Activated CD8-positive, alpha-beta memory T cell treated with anti-CD3 and anti-CD28 coated beads for 36 hours (primary cell): ENCODE measurements at regions not wholly inside any gene's neighbourhood (a gene's known extent, or its start where the extent isn't known, plus 50 kb on each side); places are given as distances from the start of the nearest gene placed in this dataset.

Experiments
- CTCF ChIA-PET: fragments of 350-600 bp; sonication (Branson Sonifier 250); formaldehyde crosslinking; loops from one replicate; lab custom pipeline; 2021; ENCODE audit warnings: antibody characterized with exemption; lab: Charles Lee
- POLR2A ChIA-PET: fragments of 350-600 bp; sonication (Branson Sonifier 250); formaldehyde crosslinking; loops from one replicate; lab custom pipeline; 2021; ENCODE audit warnings: antibody characterized with exemption; lab: Charles Lee

DNA sequence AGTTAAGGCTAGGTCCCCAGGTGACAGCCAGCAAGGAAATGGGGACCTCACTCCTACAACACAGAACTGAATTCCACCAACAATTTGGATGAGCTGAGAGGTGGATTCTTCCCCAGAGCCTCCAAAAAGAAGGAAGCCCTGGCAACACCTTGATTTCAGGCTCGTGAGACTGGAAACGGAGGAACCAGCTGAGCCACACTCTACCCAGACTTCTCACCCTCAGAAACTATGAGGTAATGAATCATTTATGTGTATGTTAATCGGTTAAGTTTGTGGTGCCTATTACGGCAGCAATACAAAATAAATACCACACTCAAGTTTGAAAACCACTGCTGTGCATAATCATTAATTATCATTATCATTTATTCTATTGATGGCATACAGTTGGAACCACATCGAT, 532.4 kb upstream of the ANKRD30A start:
- ChIA-PET CTCF (no interaction called here), POLR2A (no interaction called here)

DNA sequence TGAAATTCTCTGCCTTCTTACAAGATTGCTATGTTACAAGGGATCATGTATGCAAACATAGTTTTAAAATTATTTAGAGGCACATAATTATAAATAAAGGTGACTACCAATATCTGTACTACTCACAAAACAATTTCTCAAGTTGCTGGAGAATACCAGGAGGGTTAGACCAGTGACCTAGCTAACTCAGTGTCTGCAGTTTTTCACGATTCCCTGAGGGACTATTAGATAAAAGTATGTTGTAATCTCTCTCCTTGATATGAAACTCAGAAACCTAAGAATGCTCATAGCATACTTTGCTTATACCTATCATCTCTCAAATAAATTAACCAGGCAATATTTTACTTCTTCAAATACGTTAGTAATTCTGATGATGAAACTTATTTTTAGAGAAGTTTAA, 534.0 kb upstream of the ANKRD30A start:
- POLR2A ChIA-PET: no interaction called here
- CTCF ChIA-PET: no interaction called here

DNA sequence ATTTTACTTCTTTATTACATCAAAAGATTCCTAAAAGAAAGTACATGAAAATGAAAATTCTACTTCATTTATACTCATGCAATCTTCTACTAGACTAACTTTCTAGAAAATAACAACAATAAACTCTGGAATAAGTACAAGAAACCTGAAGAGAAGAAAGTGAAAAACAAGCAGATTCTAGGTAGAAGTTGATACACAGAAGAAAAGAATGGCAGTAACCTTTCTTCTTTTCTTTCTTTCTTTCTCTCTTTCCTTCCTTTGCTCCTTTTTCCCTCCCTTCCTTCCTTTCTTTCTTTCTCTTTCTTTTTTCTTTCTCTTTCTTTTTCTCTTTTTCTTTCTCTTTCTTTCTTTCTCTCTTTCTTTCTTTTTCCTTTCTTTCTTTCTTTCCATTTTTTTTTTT, 541.7 kb upstream of the ANKRD30A start:
- ChIA-PET POLR2A (no interaction called here), CTCF (no interaction called here)

DNA sequence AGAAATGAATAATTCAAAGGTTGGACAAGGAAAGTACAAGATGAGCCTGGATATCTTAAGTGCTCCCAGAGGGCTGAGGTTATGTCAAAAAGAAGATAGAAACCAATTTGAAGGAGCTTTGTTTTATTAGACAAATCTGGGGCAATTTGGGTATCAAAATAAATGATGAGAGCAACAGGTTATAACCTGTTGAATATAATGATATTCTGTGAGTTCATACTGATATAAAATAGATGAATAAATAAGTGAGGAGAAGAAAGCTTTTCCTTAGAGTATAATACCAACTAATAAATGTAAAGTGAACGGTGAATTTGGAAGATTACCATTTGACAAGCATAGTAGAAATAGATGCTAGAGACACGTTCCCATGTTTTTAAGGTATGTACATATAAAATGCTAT, 544.2 kb upstream of the ANKRD30A start:
- CTCF ChIA-PET: no interaction called here
- POLR2A ChIA-PET: no interaction called here

DNA sequence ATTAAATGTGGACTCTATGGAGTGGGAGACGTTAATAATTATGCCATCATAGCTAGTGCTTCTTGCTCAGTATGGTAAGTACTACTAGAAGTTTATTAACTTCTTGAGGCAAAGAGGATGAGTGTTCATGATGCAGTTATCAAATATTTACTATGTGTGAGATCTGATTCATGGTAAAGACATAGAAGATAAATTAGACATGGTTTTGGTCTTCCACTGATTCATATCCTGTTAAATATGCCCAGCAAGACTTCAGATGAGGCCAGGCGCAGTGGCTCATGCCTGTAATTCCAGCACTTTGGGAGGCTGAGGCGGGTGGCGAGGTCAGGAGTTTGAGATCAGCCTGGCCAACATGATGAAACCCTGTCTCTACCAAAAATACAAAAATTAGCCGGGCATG, 547.1 kb upstream of the ANKRD30A start:
- POLR2A ChIA-PET: no interaction called here
- CTCF ChIA-PET: no interaction called here

DNA sequence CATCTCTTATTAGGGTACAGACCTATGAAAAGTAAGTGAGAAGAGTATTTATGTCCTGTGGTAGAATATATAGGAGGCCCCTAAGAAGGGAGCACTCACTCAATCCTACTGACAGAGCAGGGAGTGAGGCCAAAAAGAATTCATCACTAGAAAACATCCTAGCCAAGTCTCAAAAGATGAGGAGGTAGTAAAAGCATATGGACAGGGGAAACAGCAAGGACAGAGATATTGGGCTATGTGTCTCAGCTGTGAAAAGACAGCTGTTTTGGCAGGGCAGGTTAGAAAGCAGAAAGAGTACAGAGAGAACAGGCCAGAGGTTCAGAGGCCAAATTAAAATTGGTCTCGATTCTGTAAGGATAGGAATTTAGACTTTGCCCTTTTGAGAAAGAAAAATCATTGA, 548.3 kb upstream of the ANKRD30A start:
- ChIA-PET CTCF (no interaction called here), POLR2A (no interaction called here)

DNA sequence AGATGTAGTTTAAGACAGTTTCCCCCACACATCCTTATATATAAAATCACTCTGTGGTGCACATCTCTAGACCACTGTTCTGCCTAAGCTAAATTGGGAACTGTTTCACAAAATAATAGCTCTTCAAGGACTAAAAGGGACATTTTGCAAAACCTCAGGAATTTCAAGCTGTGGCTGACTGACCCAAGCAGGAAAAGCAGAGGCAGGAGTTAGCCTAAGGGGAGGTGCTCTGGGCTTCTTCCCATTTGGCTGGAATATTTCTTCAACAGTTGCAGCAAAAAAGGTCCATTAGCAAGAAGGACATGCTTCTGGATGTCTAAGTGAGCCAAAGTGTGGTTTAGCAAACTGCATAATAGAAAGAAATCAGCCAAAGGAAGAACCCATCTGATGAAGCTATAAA, 551.2 kb upstream of the ANKRD30A start:
- ChIA-PET CTCF (no interaction called here), POLR2A (no interaction called here)

DNA sequence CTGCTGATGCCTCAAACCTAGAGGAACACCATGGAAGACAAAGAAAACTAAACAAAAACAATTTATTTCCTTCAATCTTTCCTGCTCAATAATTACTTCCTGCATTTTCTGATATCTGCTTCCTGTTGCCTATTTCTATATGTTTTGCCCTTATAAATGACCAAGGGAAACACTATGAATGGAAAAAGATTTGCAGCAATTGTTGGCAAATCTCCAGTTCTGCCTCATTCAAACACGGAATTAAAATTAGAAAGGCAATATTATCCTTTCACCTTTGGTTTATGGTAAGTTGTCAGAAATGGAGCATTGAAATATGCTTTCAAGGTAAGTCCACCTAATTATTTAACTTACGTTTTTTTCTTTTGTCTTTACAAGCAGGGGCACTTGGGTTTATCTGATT, 552.2 kb upstream of the ANKRD30A start:
- ChIA-PET POLR2A (no interaction called here), CTCF (no interaction called here)

DNA sequence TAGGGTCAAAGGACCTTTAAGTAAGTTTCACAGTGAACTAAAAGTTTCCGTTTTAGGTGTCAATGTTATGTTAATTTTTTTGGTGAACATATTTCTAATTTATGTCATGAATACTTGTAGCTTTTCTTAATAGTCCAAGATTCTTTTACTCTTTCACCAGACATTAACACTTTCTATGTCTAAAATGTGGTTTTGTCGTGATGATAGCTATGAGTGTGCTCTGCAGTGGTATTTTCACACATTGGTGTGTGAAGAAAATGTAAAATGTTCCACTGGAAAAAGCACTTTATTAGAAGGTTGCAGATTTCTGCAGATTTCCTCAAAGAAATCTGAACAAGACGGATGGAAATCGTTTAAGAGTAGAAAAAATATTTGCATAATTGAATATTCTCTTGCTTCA, 561.0 kb upstream of the ANKRD30A start:
- CTCF ChIA-PET: no interaction called here
- POLR2A ChIA-PET: no interaction called here

DNA sequence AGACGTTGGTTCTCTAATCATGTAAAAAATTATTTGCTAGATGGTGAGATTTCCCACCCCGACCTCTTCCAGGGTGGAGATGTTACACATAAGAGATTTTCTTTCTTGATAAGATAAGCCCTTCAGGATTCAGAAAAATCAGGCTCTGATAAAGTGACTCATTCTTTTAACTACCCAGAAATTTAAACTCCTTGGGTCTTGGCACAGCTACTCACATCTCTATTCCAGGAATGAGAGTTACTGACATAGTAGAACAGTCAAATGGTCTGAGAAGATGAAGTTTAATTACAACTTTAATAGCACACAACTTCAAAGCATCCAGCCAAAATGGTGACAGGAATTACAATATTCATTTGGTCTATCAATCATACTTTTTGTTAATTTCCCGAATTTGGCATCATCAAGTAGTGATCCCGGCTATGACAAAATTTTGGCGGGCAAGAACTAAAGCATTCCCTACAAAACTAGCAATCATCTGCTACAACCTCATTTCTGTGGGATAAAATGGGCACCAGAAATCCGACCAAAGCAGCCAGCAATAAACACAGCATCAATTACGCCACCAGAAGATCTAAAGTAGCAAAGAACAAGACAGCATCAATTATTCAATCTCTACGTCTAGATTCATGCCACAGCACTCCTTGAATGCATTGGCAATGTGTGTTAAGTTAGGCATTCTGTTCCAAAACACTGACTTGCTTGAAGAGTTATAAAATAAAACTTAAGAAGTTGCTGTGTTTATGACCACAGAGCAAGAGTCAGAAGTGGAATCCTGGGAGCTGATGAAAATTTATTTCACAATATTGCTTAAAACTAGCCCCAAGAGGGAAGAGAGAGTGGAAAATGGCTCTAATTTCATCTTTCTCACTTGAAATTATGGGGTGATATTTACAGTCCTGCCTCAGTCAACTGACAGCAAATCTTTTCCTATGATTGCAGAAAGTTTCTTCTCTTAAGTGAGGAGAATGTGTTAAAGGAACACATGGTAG, 565.7 kb upstream of the ANKRD30A start:
- ChIA-PET POLR2A (no interaction called here), CTCF (no interaction called here)

DNA sequence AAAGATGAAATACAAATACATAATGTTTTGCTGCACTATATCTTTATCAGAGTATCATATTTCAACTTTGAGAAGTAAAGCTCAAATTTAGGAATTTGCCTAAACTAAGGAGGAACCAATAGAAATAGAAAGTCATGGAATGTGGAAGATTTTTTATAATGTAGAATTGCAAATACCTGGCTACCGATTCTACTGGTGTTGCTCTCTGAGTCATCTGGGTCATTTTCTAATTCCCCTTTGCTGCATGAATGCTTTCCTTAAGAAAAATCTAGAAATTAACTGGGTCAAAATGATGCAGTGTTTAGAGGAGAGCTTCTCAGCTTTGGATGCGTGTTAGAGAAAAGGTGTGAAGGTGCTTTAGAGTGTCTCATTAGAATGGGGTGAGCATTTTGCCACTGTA, 568.9 kb upstream of the ANKRD30A start:
- ChIA-PET CTCF (no interaction called here), POLR2A (no interaction called here)

DNA sequence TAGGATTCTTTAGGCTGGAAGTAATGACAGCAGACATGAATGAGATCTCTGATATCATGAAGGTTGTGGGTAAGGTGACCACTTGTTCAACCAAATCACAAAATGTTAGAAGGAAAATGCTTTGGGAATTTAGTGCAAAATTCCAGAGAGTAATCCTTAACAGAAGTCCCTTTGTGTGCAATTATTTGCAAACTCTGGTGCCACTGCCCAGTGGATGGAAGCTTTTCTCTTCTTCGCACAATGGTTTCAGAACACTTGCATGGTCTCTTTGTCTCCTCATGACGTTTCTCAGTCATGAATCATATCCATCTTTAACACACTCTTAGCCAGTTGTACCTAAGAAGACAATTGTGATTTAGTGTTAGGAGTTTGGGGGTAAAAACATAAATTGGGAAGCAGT, 570.4 kb upstream of the ANKRD30A start:
- ChIA-PET CTCF (no interaction called here), POLR2A (no interaction called here)

DNA sequence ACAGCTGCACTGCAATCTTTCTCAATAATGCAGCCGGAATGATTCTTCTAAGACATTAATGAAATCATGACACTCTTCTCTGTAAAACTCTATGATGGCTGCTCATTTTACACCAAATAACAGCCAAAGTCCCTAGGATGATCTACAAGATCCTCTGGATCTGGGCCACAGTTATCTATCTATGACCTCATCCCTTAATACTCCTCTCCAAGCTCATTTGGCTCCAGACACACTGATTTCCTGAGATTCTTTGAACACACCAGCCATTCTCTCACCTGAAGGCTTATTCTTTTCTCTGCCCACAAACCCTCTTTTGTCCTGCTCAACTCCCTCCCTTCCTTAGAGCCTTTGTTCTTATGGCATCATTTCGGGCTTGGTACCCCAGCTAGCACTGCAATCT, 577.4 kb upstream of the ANKRD30A start:
- ChIA-PET CTCF (no interaction called here), POLR2A (no interaction called here)

DNA sequence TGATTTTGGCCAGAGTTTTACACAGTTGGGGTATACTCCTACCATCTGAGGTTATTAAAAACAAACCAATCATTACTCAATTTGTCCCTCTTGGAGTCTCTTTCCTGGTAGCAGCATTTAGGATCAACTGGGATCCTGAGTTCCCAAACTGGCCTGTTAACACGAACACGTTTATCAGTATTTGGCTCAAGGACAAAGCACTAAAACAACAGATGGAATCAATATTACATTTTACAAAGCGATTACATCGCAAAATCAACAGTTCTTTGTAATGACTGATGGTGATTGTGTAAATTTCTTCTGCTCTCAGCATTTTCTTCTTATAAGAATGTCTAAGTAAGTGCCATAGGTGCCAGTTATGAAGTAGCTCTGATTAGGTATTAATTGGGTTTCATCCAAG, 582.9 kb upstream of the ANKRD30A start:
- POLR2A ChIA-PET: no interaction called here
- CTCF ChIA-PET: no interaction called here

DNA sequence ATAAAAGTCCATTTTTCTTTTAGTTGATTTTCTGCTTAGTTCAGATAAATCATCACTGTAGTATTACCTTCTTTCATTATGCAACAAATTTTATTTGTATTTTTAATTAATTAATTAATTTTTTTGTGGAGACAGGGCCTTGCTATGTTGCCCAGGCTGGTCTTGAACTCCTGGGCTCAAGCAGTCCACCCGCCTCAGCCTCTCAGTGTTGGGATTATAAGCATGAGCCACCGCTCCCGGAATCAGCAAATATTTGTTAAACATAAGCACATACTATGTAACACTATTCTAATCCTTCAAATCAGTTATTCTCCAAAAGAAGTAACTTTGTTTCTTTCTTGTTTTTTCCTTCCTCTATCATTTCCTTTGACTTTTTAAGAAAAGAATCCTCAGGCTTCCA, 584.8 kb upstream of the ANKRD30A start:
- CTCF ChIA-PET: no interaction called here

DNA sequence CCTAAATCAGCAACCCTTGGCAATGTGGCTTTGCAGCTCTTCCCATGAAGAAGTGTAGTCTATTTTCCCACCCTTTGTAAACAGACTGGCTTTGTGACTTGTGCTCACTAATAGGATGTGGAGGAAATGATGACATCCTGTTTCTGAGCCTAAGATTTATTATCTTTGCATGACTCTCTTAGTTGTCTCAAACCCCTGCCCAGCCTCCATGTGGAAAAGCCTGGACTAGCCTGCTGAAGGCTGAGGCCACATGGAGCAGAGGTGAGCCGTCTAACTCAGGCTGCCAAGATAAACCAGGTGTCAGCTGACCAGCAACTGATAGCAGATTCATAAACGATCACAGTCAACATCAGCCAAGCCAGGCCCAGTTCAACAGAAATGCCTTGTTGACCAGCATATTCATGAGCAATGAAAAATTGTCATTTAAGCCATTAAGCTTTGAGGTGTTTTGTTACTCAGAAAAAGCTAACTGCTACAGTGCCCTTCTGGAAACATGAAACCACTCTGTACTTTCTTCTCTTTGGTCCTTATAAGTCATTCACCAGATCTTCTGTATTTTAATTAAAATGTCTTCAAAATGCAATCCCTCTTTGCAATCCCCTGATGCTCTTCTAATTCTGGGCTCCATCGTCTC, 586.3 kb upstream of the ANKRD30A start:
- POLR2A ChIA-PET: no interaction called here
- CTCF ChIA-PET: no interaction called here

More for the DNA sequence above, 584.8 kb upstream of the ANKRD30A start:
- POLR2A ChIA-PET: no interaction called here

DNA sequence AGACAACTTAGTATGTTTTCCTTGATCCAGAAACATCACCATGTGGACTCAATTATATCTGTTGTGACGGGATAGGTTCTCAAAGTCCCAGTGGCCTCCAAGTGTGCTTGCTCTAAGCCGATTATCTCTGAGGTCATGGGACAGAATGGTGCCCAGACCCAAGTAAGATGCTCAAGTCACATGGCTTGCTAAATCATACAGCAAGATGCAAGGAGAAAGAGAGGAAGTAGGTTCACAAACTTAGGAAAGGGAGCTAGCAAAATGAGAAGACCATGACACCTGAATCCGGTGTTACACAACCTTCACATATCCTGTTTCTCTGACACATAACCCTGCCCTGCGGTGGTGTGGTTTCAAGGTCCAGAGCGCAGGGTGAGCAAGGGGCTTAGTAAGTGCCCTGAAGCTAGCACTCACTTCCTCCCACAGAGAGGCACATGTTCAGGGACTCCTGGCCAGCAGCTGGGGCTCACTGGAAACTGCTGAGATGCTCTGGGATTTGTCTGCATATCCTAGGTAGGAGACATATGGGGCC, 590.9 kb upstream of the ANKRD30A start:
- ChIA-PET CTCF (no interaction called here), POLR2A (no interaction called here)

DNA sequence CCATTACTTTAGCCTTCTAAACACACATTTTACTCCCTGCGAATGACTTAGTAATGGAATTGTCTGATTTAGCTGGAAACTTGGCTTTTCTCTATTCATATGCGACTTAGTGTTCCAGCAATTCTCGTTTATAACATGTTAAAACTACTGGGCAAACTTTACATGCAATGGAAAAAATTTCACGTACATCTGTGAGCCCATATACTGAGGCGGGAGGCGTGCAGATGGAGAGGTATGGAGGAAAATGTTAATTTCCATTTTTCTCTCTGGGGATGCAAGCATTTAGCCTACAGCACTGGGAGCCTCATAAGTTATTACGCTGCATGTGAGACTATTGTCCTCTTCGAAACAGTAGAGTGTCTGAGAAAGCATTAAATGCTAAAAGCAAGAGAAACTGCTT, 591.5 kb upstream of the ANKRD30A start:
- CTCF ChIA-PET: no interaction called here
- POLR2A ChIA-PET: no interaction called here

DNA sequence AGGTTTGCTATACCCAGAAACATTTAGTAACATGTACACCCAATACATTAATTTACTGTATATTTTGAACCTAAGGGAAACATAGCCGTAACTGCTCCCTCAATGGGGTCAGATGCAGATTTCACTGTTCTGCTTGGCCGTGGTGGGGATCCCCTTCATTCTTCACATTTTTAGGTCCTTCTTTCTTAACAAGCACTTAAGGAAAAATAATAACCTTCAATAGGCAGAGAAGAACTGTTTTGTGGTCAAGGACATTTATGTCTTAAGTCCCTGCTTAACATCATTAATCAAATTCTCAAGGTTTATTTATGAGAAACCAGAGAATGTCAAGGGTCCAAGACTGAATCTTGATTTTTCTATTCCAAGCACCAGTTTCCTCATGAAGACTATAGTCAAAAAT, 592.1 kb upstream of the ANKRD30A start:
- CTCF ChIA-PET: no interaction called here
- POLR2A ChIA-PET: no interaction called here

DNA sequence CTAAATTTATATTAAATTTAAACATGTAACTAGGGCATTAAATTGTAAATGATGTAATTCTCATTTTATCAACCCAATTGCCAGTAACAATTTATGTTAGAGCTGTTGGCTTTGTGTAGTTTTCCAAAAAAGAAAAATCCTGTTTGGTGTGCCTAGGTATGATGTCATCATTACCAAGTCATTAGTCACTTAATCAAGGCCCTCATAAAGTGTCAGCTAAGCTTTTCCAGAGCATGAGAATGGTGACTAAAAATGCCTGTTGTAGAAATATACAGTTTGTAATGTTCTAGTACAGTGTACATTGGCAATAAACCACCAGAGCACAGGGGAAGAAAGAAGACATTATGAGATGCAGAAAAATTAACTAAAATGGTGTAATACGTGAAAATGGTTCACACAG, 593.8 kb upstream of the ANKRD30A start:
- CTCF ChIA-PET: no interaction called here
- POLR2A ChIA-PET: no interaction called here

DNA sequence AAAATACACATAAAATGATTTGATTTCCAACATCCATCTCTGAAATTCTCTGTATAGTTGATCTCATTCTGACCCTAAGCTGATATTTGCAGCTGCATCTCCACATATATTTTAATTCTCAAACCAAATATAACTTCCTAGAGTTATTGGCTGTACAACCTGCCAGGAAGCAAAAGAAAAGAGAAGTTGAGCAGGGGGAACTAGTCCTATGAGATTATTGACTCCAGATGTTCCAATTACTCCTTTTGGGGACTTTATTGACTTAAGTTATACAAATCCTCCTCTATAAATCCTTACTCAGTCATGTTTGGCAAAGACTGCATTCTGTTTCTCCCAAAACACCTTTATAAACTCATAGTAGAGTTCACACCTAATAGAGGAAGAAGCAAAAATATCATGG, 599.4 kb upstream of the ANKRD30A start:
- CTCF ChIA-PET: no interaction called here

More for the DNA sequence above, 599.4 kb upstream of the ANKRD30A start:
- POLR2A ChIA-PET: no interaction called here
